Upper lobe of left lung (tissue), 4 donors: ENCODE measurements at regions not wholly inside any gene's neighbourhood (a gene's known extent, or its start where the extent isn't known, plus 50 kb on each side); places are given as distances from the start of the nearest gene placed in this dataset.

ENCODE experiments used
- CTCF ChIP-seq, 6 experiments: fragments of 450-650 bp in 4 of 6; fragments of 200-600 bp in 2 of 6; sonication (generic) in 2 of 6; IDR thresholded peaks; one replicate each; pipeline ENCODE4 v1.5.1; 2016 to 2019; ENCODE audit warnings: antibody characterized with exemption in 6 of 6
- EP300 ChIP-seq, 4 donors: sonication (generic); formaldehyde crosslinking; IDR thresholded peaks; one replicate each; pipeline ENCODE4 v1.5.1; 2017; ENCODE audit warnings: antibody characterized with exemption in 4 of 4, control low read depth in 2 of 4
- POLR2A ChIP-seq, 4 donors: fragments of 450-650 bp; IDR thresholded peaks; one replicate each; pipeline ENCODE4 v1.5.1; 2016 to 2017; ENCODE audit warnings: antibody characterized with exemption in 4 of 4, mild to moderate bottlenecking in 2 of 4
- POLR2AphosphoS5 ChIP-seq, 2 donors: sonication (generic); formaldehyde crosslinking; IDR thresholded peaks; one replicate each; pipeline ENCODE4 v1.5.1; 2017; ENCODE audit warnings: antibody characterized with exemption in 2 of 2

- TF ChIP-seq CTCF (IDR thresholded peaks at IDR 0.05) (no peak), POLR2A (IDR thresholded peaks at IDR 0.05) (no peak), POLR2AphosphoS5 (IDR thresholded peaks at IDR 0.05) (no peak), EP300 (IDR thresholded peaks at IDR 0.05) (no peak)
Observed at GRCh38 chr5:164360589-164360988, 855.2 kb downstream of the MAT2B start.
